Activated T-cell treated with anti-CD3 and anti-CD28 coated beads for 24 hours (primary cell): ENCODE measurements at regions not wholly inside any gene's neighbourhood (a gene's known extent, or its start where the extent isn't known, plus 50 kb on each side); places are given as distances from the start of the nearest gene placed in this dataset.
"Not testable (repeated sequence)": the region's sequence is repeated elsewhere in the genome, so short reads cannot be mapped to it uniquely, and the experiment has no call there.

ENCODE experiments used
- DNase-seq: peaks from one replicate; pipeline ENCODE4 v3.0.0-alpha.2; 2020; ENCODE audit warnings: low read depth

DNA sequence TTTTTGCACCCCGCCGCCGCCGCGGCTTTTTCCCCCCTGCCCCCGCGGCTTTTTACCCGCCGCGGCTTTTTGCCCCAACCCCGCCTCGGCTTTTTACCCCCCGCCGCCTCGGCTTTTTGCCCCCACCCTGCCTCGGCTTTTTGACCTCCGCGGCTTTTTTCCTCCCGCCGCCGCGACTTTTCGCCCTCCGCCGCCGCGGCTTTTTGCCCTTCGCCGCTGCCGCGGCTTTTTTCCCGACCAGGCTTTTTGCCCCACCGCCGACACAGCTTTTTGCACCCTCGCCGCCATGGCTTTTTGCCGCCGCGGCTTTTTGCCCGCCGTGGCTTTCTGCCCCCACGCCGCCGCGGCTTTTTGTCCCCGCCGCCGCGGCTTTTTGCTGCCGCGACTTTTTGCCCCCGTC is 137.0 kb upstream of the TP53TG3D start:
- no peak for DNase-seq

DNA sequence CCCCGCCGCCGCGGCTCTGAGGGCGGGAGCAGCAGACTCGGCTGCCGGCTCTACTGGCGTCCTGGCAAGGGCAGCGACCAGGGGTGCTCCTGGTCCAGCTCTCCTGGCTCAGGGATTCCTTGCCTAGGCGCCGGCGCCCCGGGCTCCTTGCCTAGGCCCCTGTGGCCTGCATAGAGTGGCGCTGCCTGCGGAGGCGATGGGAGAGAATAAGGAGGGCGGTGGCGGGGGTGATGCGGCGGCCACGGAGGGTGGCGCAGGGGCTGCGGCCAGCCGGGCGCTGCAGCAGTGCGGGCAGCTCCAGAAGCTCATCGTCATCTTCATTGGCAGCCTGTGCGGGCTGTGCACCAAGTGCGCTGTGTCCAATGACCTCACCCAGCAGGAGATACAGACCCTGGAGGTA is 136.6 kb upstream of the TP53TG3D start:
- not testable (repeated sequence) for DNase-seq

DNA sequence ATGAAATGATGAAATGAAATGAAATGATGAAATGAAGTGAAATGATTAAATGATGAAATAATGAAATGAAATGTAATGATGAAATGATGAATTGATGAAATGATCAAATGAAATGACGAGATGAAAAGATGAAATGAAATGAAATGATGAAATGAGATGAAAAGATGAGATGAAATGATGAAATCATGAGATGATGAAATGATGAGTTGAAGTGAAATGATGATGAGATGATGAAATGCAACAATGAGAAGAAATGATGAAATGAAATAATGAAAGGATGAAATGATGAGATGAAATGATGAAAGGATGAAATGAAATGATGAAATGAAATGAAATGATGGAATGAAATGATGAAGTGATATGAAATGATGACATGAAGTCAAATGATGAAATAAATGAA is 132.7 kb upstream of the TP53TG3D start:
- not testable (repeated sequence) for DNase-seq

DNA sequence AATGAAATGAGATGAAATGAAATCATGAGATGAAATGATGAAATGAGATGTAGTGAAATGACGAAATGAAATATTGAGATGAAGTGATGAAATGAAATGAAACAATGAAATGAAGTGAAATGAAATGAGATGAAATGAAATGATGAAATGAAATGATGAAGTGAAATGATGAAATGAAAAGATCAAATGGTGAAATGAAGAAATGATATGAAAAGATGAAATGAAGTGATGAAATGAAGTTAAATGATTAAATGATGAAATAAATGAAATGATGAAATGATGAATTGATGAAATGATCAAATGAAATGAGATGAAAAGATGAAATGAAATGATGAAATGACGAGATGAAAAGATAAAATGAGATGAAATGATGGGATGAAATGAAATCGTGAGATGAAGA is 132.3 kb upstream of the TP53TG3D start:
- not testable (repeated sequence) for DNase-seq

DNA sequence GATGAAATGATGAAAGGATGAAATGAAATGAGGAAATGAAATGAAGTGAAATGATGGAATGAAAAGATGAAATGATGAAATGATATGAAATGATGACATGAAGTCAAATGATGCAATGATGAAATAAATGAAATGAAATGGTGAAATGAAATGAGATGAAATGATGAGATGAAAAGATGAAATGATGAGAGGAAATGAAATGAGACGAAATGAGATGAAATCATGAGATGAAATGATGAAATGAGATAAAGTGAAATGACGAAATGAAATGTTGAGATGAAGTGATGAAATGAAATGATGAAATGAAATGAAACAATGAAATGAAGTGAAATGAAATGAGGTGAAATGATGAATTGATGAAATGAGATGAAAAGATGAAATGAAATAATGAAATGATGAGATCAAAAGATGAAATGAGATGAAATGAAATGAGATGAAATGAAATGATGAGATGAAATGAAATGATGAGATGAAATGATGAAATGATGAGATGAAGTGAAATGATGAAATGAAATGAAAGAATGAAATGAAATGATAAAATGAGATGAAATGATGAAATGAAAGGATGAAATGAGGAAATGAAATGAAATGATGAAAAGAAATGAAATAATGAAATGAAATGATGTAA is 131.7 kb upstream of the TP53TG3D start:
- DNase-seq: not testable (repeated sequence)

DNA sequence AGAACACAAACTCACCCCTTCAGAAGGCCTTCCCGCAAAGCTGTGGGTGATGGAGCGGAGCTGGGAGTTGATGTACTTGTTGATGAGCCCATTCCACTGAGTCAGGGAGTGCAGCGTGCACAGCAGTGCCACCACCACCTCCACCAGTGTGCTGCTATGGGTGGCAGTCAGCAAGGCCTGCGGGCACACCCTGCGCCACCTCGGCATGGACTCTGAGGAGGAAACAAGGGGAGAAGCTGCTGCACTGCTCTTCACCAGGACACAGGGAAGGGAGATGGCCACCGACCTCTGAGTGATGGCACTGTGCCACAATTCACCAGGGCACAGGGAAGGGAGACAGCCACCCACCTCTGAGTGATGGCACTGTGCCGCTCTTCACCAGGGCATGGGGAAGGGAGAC is 100.7 kb upstream of the TP53TG3D start:
- not testable (repeated sequence) for DNase-seq

DNA sequence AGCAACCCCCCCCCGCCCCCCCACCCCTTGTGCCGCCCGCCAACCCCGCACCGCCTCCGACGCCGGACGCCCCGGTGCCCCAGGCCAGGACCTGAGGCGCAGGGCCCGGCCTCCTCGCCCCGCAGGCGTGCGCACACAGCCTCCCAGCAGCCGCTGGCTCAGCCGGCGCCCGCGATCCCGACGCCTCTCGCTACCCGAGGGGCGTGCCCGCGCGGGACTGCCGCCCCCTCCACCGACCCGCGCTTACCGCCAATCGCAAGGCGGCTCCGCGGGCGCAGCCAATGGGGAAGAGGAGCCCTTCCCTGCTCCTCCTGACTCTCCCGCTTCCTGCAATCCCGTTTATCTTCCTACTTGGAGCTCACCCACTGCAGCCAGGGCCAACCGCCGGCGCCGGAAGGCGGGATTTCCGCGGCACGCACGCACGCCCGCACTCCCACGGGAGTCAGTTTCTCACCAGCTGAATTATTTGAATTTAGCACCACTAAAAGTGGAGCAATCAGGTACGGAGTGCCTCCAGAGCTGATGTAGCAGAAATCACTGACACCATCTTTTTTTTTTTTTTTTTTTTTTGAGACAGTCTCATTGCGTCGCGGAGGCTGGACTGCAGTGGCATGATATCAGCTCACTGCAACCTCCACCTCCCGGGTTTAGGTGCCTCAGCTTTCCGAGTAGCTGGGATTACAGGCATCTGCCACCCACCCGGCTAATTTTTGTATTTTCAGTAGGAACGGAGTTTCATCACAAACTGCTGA is 65.0 kb upstream of the TP53TG3D start:
- DNase-seq: not testable (repeated sequence)

DNA sequence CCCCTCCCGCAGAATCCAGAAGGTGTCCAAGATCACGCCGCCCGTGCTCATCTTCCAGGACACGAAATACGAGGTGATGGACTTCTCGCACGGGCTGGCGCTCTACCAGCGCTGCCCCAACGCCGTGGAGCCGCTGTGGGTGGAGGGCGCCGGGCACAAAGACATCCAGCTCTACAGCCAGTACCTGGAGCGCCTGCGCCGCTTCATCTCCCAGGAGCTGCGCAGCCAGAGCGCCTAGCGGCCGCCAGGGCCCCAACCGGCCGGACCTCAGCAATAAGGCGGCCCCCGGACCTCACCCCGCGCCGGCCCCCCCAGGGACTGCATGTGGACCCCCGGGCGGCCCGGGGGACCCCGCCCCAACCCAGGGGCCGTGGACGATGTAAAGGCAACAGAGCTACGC is 50.5 kb upstream of the TP53TG3D start:
- DNase-seq: not testable (repeated sequence)
